ENCODE measurements at regions not wholly inside any gene's neighbourhood (a gene's known extent, or its start where the extent isn't known, plus 50 kb on each side); places are given as distances from the start of the nearest gene placed in this dataset.
"Not testable (repeated sequence)": the region's sequence is repeated elsewhere in the genome, so short reads cannot be mapped to it uniquely, and the experiment has no call there.

GRCh38 chr5:90214991-90215390 lies 194.6 kb downstream of the CETN3 start:
- Histone ChIP-seq H3K27ac (no peak overlapping the region), H3K27me3 (replicated peaks in 1 of 7) (no peaks in the 10 kb centered on the region), H3K9me3 (no peaks in the 10 kb centered on the region), H3K36me3 (no peaks in the 10 kb centered on the region), H3K4me1 (no peaks in the 10 kb centered on the region), H3K4me3 (no peak overlapping the region)
- intact Hi-C loops (cut with DNase I; ENCODE audit: low total_unique reads): no loop called here
- DNase-seq: no peak
- TF ChIP-seq CTCF (IDR thresholded peaks at IDR 0.05 in 8 of 11, conservative IDR thresholded peaks at IDR 0.05 in 3 of 11) (no peak), POLR2AphosphoS5 (IDR thresholded peaks at IDR 0.05) (no peak), POLR2A (IDR thresholded peaks at IDR 0.05) (no peak)

- 87 to 95% (median 91%) methylated on average over 22 to 25 of the region's 25 CpGs for WGBS, 5 donors
- intact Hi-C loops (cut with DNase I; ENCODE audit: low total_unique reads); H3K27me3 ChIP-seq (replicated peaks in 1 of 7); DNase-seq; H3K27ac ChIP-seq; H3K4me1 ChIP-seq; H3K4me3 ChIP-seq; H3K36me3 ChIP-seq: not testable (repeated sequence)
- H3K9me3 ChIP-seq: peaks cover 0 to 20% (median 17%) of the 10 kb centered on the region in 8 donors
These were observed 201.2 kb downstream of the CETN3 start for GRCh38 chr5:90208323-90208722.

- Histone ChIP-seq H3K27me3 (replicated peaks in 1 of 7) (no peaks in the 10 kb centered on the region), H3K9me3 (peaks cover 0 to 20% (median 17%) of the 10 kb centered on the region in 8 donors), H3K4me1 (no peaks in the 10 kb centered on the region), H3K4me3 (no peak overlapping the region), H3K27ac (no peak overlapping the region), H3K36me3 (no peaks in the 10 kb centered on the region)
- DNase-seq: no peak
- TF ChIP-seq CTCF (IDR thresholded peaks at IDR 0.05 in 8 of 11, conservative IDR thresholded peaks at IDR 0.05 in 3 of 11) (no peak), POLR2AphosphoS5 (IDR thresholded peaks at IDR 0.05) (no peak), POLR2A (IDR thresholded peaks at IDR 0.05) (no peak)
- intact Hi-C loops (cut with DNase I; ENCODE audit: low total_unique reads): no loop called here
- WGBS, 5 donors: 51 to 65% (median 58%) methylated on average over 3 of the region's 3 CpGs
These were observed 207.6 kb downstream of the CETN3 start for GRCh38 chr5:90201923-90202322.

GRCh38 chr5:90193185-90193822 lies 216.3 kb downstream of the CETN3 start:
- WGBS, 5 donors: 87 to 95% (median 93%) methylated on average over 2 of the region's 2 CpGs
- intact Hi-C loops (cut with DNase I; ENCODE audit: low total_unique reads): no loop called here

More at GRCh38 chr5:90193185-90193822, 216.3 kb downstream of the CETN3 start:
- H3K36me3 ChIP-seq: no peaks in the 10 kb centered on the region
- DNase-seq: no peak
- H3K4me3 ChIP-seq: no peak overlapping the region
- no peaks in the 10 kb centered on the region for H3K9me3 ChIP-seq
- no peaks in the 10 kb centered on the region for H3K27me3 ChIP-seq (replicated peaks in 1 of 7)
- H3K4me1 ChIP-seq: no peaks in the 10 kb centered on the region
- TF ChIP-seq POLR2AphosphoS5 (IDR thresholded peaks at IDR 0.05): no peak
- TF ChIP-seq POLR2A (IDR thresholded peaks at IDR 0.05): no peak
- no peak for TF ChIP-seq CTCF (IDR thresholded peaks at IDR 0.05 in 8 of 11, conservative IDR thresholded peaks at IDR 0.05 in 3 of 11)
- H3K27ac ChIP-seq: no peak overlapping the region

Measured in spleen (tissue), 11 donors.